HG02763 (cell line): ENCODE measurements at regions not wholly inside any gene's neighbourhood (a gene's known extent, or its start where the extent isn't known, plus 50 kb on each side); places are given as distances from the start of the nearest gene placed in this dataset.
"Not testable (repeated sequence)": the region's sequence is repeated elsewhere in the genome, so short reads cannot be mapped to it uniquely, and the experiment has no call there.

Source experiments
- ATAC-seq: cut with Tn5 transposase; IDR thresholded peaks from one replicate; pipeline ENCODE4 v1.9.1; 2021; ENCODE audit warnings: mild to moderate bottlenecking, moderate library complexity; ENCODE audit not compliant: unreplicated experiment

GRCh38 chr13:74554569-74555275 is 420.5 kb upstream of the KLF12 start:
- ATAC-seq, result no peak

DNA sequence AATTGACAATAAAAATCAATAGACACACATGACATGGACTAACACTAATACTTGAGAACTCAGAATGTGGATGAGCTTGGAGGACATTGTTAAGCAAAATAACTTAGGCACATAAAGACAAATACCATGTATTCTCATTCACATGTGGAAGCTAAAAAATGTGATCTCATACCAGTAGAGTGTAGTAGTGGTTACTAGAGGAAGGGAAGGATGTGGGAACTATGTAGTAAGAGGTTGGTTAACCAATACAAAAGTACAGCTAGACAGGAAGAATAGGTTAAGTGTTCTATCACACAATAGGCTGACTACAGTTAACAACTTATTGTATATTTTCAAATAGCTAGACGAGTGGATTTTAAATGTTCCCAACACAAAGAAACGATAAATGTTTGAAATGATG is 415.8 kb upstream of the KLF12 start:
- ATAC-seq, result no peak

DNA sequence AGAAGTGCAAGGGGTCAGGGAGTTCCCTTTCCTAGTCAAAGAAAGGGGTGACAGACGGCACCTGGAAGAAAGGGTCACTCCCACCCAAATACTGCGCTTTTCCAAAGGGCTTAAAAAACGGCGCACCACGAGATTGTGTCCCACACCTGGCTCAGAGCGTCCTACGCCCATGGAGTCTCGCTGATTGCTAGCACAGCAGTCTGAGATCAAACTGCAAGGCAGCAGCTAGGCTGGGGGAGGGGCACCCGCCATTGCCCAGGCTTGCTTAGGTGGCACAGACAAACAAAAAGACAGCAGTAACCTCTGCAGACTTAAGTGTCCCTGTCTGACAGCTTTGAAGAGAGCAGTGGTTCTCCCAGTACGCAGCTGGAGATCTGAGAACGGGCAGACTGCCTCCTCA is 402.4 kb upstream of the KLF12 start:
- not testable (repeated sequence) for ATAC-seq

- ATAC-seq, result no peak
These were observed 399.0 kb upstream of the KLF12 start for GRCh38 chr13:74533226-74533625.

DNA sequence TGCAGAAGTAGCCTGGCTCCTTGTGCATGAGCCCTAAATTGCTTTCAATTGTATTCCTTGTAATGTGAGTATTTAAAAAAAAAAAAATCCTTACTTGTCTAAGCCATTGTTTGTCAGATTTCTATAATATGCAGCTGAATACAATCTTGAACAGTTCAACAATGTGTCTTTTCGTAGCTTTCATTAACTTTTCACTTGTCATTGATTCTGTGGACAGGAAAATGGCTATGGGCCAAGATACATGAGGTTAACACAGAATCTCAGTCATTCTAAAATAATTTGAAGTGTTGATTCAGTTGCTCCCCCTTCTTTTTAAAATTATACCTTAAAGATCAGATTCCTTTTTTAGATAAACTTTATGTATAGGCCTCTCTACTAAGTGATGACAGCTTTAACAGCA is 395.8 kb upstream of the KLF12 start:
- ATAC-seq, result no peak

DNA sequence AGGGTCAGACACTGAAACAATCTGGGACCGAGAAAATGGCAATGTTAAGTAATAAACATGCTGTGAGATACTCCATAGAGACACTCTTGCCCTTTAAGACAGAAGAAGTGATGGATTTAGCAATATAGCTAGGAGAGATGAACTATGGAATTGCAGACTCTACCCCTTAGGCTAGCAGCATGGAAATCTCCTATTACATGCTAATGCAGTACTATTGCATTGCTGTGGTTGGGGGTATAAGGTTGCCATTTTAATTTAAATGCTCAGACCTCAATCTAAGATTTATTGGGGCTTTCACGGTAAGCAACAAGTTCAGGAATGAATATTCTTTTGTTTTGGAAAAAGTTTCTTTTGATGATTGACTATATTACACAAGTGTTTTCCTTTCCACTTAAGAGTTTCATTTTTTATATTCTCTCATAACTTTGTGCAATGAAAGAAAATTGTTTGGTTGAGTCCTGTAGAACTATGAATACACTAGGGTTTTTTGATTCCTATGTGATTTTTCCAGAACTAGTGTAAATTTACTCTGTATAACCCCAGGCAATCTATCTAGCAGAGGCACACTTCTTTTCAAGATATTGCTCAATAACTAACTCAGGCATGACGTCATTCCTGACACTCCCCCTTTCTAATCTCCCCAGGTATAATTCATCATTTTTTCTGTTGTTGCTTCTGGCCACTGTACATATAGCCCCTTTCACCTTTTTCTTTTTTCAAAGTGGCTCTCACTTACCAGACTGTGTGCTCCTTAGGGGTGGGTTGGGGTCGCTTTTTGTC is 394.7 kb upstream of the KLF12 start:
- no peak for ATAC-seq

DNA sequence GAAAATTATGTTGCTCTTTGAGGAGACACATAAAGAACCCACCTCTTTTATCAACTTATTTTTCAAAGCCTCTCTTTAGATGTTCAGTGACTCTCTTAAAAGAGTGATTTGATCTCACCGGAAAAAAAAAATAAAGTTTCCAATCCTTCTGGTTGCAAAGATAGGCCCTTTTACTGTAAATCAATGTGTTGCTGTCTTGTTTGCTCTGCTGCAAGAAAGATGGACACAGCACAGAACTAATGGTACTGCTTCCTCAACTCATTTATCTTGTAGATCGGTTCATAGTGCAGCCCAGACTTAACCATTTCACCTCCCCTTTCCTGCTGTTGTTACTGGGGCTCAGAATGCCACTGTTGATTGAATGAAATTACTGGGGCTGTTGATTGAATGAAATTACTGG is 388.9 kb upstream of the KLF12 start:
- no peak for ATAC-seq

GRCh38 chr13:74511523-74511922 is 377.3 kb upstream of the KLF12 start:
- no peak for ATAC-seq

DNA sequence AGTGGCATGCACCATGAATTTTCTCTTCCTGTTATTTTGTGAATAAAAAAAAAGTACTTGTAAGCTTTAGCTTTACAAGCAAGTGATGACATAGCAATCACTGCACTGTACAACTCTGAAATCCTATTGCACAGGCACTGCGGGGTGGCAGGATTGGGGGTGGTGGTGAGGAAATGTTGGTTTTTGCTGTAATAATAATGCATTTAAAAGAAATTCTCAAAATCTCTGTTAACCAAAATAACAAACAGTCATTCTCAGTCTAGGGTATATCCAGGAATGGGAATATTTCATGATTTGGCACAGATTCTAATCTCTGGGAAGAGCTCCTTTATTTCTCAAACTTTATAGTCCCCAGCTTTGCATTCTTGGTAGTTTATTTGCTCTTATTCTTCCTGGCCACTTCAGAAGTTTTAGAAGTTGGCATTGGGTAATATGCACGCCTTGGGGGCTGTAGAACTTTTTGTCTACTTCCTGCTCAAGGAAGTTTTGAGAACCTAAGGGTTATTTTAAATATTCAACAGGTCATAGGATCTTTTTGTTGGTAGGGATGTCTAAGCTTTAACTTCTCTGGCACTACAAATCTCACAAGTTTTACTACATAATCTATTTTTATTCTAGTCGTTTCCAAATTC is 353.0 kb upstream of the KLF12 start:
- no peak for ATAC-seq

- no peak for ATAC-seq
These were observed 351.6 kb upstream of the KLF12 start for GRCh38 chr13:74485757-74486156.

DNA sequence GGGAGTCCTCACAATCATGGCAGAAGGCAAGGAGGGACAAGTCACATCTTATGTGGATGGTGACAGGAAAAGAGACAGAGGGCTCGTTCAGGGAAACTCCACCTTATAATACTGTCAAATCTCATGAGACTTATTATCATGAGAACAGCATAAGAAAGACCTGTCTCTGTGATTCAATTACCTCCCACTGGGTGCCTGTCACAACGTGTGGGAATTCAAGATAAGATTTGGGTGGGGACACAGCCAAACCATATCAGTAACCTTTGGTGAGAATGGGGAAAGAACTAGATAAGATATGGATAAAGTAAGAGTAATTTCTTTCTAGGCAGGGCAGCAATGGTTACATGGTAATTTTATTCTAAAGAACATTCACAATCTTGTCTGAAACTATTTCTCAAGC is 344.9 kb upstream of the KLF12 start:
- no peak for ATAC-seq

DNA sequence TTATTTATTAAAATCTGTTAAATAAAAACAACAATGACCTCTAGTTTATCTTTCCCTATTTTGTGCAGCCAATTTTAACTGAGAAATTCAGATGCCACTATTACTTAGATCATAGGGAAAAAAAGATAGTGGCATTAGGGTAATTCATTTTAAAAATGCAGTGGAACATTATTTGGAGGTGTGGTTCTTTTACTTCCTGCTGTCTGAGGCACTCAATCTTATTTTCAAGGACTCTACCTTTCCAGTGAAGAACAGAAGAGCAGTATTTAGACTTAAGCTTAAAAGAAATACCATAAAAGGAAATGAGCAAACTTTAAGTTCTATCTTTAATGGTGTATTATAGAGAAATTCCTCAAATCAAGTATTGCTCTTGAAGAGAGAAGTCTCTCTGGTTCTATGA is 342.6 kb upstream of the KLF12 start:
- ATAC-seq, result no peak

GRCh38 chr13:74476365-74476764 is 342.2 kb upstream of the KLF12 start:
- ATAC-seq, result no peak

- no peak for ATAC-seq
These were observed 332.7 kb upstream of the KLF12 start for GRCh38 chr13:74466864-74467263.

GRCh38 chr13:74466020-74466419 is 331.8 kb upstream of the KLF12 start:
- no peak for ATAC-seq

- no peak for ATAC-seq
These were observed 331.1 kb upstream of the KLF12 start for GRCh38 chr13:74465271-74465670.

DNA sequence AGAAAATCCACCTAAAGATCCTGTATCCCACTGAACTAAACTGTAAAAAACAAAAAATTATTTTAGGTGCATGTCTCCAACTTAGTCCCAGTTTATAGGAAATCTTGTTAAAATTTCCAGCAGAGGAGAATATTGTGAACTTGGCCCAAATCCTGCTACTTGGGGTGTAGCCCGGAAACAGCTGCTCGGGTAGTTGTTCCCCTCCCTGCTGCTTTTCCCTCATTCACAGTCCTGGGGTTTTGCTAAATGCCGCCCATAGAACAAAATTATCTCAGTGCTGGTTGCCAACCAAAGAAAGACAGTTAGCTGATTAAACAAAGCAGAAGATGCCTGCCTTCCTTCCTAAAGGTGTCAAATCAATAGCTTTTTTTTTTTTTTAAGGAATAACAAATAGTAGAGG is 330.5 kb upstream of the KLF12 start:
- no peak for ATAC-seq

DNA sequence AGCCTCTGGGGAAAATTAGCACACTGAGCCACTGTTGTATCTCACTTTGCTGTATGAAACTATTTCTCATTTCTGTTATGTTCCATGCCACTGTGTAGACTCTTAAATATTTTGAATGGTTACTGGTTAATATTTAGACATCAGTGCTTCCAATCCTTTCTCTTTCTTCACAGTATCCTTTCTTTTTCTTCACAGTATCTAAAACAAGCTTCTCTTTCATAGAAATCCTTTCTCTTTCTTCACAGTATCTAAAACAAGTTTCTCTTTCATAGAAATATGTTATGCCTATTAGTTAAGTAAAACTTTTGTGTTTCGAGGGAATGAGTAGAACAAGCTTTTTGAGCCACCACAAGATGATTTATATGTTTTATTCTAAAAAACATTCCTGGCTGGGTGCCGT is 326.8 kb upstream of the KLF12 start:
- ATAC-seq, result no peak

GRCh38 chr13:74452881-74453280 is 318.7 kb upstream of the KLF12 start:
- ATAC-seq, result no peak

- ATAC-seq, result no peak
These were observed 318.0 kb upstream of the KLF12 start for GRCh38 chr13:74452176-74452575.

GRCh38 chr13:74450964-74451363 is 316.8 kb upstream of the KLF12 start:
- no peak for ATAC-seq

DNA sequence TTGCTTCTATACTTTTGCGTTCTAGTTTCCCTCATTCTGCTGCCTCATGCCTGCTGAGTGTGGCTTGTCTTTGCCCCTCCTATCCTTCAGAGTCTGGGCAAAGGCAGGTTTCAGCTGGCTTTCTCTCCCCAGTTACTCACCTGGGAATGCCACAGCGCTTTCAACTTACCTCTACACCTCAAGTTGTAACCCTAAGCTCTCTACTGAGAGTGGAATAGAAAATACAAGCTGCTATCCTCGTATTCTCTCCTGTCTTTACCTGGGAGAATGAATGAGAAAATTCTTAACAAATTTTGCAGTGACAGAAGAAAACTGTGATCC is 316.3 kb upstream of the KLF12 start:
- ATAC-seq, result no peak
